Keratinocyte (primary cell): ENCODE measurements at regions not wholly inside any gene's neighbourhood (a gene's known extent, or its start where the extent isn't known, plus 50 kb on each side); places are given as distances from the start of the nearest gene placed in this dataset.

Experiments
- DNase-seq: peaks from one replicate; pipeline ENCODE4 v3.0.0-alpha.2; 2011; ENCODE audit warnings: low read depth, missing footprints, low spot score
- FAIRE-seq: peaks from 2 replicates; lab custom pipeline; 2011; peaks lifted over from hg19 to GRCh38; lab: Jason Lieb, UNC
- H2AFZ ChIP-seq: 2 replicates; pipeline ENCODE4 v1.6.0; 2012; ENCODE audit warnings: low read length, control low read depth, inconsistent platforms; ENCODE audit not compliant: control insufficient read depth
- H3K27ac ChIP-seq: 2 replicates; pipeline ENCODE4 v1.5.1; 2011; ENCODE audit warnings: low read length; ENCODE audit not compliant: control insufficient read depth, insufficient read depth
- H3K27me3 ChIP-seq: 3 replicates; pipeline ENCODE4 v1.6.0; 2011; ENCODE audit warnings: low read length; ENCODE audit not compliant: control insufficient read depth, insufficient read depth; ENCODE audit errors: extremely low read depth
- H3K36me3 ChIP-seq, 2 experiments: 2 replicates in 1 of 2; 3 replicates in 1 of 2; pipeline ENCODE4 v1.5.1; 2011; ENCODE audit warnings: low read length in 2 of 2, mild to moderate bottlenecking in 1 of 2; ENCODE audit not compliant: control insufficient read depth in 2 of 2, insufficient read depth in 2 of 2; ENCODE audit errors: extremely low read depth in 1 of 2
- H3K4me1 ChIP-seq: 3 replicates; pipeline ENCODE4 v1.5.1; 2011; ENCODE audit warnings: low read length; ENCODE audit not compliant: control insufficient read depth, insufficient read depth; ENCODE audit errors: extremely low read depth
- H3K4me2 ChIP-seq: 3 replicates; pipeline ENCODE4 v1.6.0; 2011; ENCODE audit warnings: low read depth, low read length; ENCODE audit not compliant: control insufficient read depth, insufficient read depth; ENCODE audit errors: extremely low read depth
- H3K4me3 ChIP-seq, 3 experiments: fragments of 200-600 bp in 1 of 3; sonication (generic) in 1 of 3; 2 replicates in 2 of 3; 3 replicates in 1 of 3; pipeline ENCODE4 v1.5.1; 2011 to 2016; ENCODE audit warnings: low read length in 3 of 3, mild to moderate bottlenecking in 3 of 3, control low read depth in 2 of 3, inconsistent platforms in 1 of 3, low read depth in 1 of 3, mixed read lengths in 1 of 3, mixed run types in 1 of 3, moderate library complexity in 1 of 3; ENCODE audit not compliant: control insufficient read depth in 2 of 3, insufficient read depth in 2 of 3; ENCODE audit errors: extremely low read depth in 1 of 3
- H3K79me2 ChIP-seq: 2 replicates; pipeline ENCODE4 v1.6.0; 2012; ENCODE audit warnings: low read length; ENCODE audit not compliant: control insufficient read depth, insufficient read depth
- H3K9ac ChIP-seq: 3 replicates; pipeline ENCODE4 v1.6.0; 2011; ENCODE audit warnings: low read length; ENCODE audit not compliant: control insufficient read depth, insufficient read depth; ENCODE audit errors: extremely low read depth
- H3K9me1 ChIP-seq: 3 replicates; pipeline ENCODE4 v1.6.0; 2011; ENCODE audit warnings: low read length; ENCODE audit not compliant: control insufficient read depth, insufficient read depth; ENCODE audit errors: extremely low read depth
- H3K9me3 ChIP-seq: 2 replicates; pipeline ENCODE4 v1.5.1; 2012; ENCODE audit warnings: low read depth, low read length; ENCODE audit not compliant: control insufficient read depth
- H4K20me1 ChIP-seq: 3 replicates; pipeline ENCODE4 v1.6.0; 2011; ENCODE audit warnings: low read length; ENCODE audit not compliant: control insufficient read depth, insufficient read depth; ENCODE audit errors: extremely low read depth
- EZH2 ChIP-seq: IDR thresholded peaks from one replicate; pipeline ENCODE4 v1.6.1; 2012; ENCODE audit warnings: inconsistent platforms, mild to moderate bottlenecking, low read length, moderate library complexity
- dilution Hi-C: fragments of 300-500 bp; cut with MboI; formaldehyde crosslinking; loops from one replicate; pipeline ENCODE4 v1.7.0; 2020; ENCODE audit warnings: low sequenced_read_pairs; ENCODE audit not compliant: extremely low pct_ligation_motif_present
- TF ChIP-seq, protein P1 (sequence below), 3 experiments: IDR thresholded peaks in 1 of 3; conservative IDR thresholded peaks in 1 of 3; optimal IDR thresholded peaks in 1 of 3; 2 replicates in 2 of 3; 3 replicates in 1 of 3; pipeline versions ENCODE3 to v1.5.1; 2011; ENCODE audit warnings: low read length in 3 of 3, mild to moderate bottlenecking in 3 of 3, moderate library complexity in 2 of 3, control low read depth in 1 of 3, inconsistent platforms in 1 of 3; ENCODE audit not compliant: insufficient read depth in 2 of 3; ENCODE audit errors: extremely low read depth in 1 of 3

DNA sequence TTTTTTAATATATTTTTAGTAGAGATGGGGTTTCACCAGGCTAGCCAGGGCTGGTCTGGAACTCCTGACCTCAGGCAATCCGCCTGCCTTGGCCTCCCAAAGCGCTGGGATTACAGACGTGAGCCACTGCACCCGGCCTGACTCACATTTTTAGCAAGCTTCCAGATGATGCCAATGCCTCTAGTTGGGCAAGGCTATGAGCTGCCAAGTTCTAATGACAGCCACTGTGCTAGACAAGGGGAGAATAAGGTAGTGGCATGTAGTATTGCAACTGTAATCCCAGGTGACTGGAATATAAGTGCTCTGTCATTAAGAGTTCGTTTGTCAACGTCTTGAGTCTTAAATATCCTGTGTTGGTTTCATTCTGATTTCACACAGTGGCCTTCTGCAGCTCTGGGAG, 96.7 kb downstream of the SLIT2 start:
- Histone ChIP-seq H3K79me2 (no peaks in the 10 kb centered on the region), H3K27ac (no peak overlapping the region), H4K20me1 (no peaks in the 10 kb centered on the region), H3K27me3 (no peaks in the 10 kb centered on the region), H3K4me1 (no peaks in the 10 kb centered on the region), H3K9me3 (no peaks in the 10 kb centered on the region), H3K9me1 (no peaks in the 10 kb centered on the region), H3K4me3 (no peak overlapping the region), H3K36me3 (no peaks in the 10 kb centered on the region), H3K4me2 (no peak overlapping the region), H3K9ac (no peak overlapping the region), H2AFZ (no peak overlapping the region)
- FAIRE-seq (no peak), DNase-seq (no peak)
- TF ChIP-seq EZH2, result no peak
- TF ChIP-seq, protein P1, sequence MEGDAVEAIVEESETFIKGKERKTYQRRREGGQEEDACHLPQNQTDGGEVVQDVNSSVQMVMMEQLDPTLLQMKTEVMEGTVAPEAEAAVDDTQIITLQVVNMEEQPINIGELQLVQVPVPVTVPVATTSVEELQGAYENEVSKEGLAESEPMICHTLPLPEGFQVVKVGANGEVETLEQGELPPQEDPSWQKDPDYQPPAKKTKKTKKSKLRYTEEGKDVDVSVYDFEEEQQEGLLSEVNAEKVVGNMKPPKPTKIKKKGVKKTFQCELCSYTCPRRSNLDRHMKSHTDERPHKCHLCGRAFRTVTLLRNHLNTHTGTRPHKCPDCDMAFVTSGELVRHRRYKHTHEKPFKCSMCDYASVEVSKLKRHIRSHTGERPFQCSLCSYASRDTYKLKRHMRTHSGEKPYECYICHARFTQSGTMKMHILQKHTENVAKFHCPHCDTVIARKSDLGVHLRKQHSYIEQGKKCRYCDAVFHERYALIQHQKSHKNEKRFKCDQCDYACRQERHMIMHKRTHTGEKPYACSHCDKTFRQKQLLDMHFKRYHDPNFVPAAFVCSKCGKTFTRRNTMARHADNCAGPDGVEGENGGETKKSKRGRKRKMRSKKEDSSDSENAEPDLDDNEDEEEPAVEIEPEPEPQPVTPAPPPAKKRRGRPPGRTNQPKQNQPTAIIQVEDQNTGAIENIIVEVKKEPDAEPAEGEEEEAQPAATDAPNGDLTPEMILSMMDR (optimal IDR thresholded peaks at IDR 0.05 in 1 of 3, IDR thresholded peaks at IDR 0.05 in 1 of 3, conservative IDR thresholded peaks at IDR 0.05 in 1 of 3; ENCODE audit: extremely low read depth in 1 of 3, insufficient read depth in 2 of 3, low read length in 3 of 3), result no peak
- dilution Hi-C loops, result no loop called here

DNA sequence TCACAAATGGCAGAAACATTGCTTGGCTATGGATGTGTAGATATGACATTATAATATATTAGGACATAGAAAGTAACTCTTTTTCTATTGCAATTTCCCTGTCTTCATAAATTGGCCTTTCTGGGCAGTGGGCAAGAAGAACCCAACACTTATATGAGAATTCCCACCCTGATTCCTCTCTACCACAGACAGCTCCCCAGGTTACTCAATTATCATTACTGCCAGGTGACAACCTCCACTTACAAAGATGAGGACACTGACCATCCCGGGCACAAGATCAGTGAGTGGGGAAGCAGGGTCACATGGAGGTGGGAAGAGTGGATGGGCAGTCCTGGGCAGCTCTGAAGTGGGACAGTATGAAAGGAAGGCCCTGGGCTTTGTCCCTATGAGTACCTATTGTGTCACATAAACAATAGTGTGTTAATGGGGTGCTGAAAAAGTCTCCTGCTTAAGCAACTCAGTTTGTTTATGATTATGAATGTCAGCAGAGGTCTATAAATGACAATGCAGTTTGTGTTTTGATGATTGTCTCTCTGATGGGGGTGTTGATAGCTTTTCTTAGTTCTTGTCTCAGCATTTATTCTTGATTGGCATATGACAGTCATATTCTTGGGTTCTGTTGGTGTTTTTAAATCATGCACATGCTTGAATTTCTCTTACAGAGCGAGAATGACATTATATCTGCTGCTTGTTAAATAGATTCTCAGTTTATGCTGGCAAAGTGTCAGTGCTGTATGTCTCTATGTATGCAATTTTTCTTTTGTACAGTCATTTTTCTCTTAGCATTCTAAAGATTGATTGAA, 99.9 kb downstream of the SLIT2 start:
- no peak overlapping the region for H3K9ac ChIP-seq
- H4K20me1 ChIP-seq, result no peaks in the 10 kb centered on the region
- H2AFZ ChIP-seq, result no peak overlapping the region
- dilution Hi-C loops, result no loop called here
- no peaks in the 10 kb centered on the region for H3K4me1 ChIP-seq
- no peaks in the 10 kb centered on the region for H3K9me3 ChIP-seq
- FAIRE-seq (no peak), DNase-seq (no peak)
- no peaks in the 10 kb centered on the region for H3K9me1 ChIP-seq
- TF ChIP-seq, protein P1 (optimal IDR thresholded peaks at IDR 0.05 in 1 of 3, IDR thresholded peaks at IDR 0.05 in 1 of 3, conservative IDR thresholded peaks at IDR 0.05 in 1 of 3; ENCODE audit: extremely low read depth in 1 of 3, insufficient read depth in 2 of 3, low read length in 3 of 3), result no peak
- no peak for TF ChIP-seq EZH2
- H3K4me3 ChIP-seq, result no peak overlapping the region
- H3K27ac ChIP-seq, result no peak overlapping the region
- H3K4me2 ChIP-seq, result no peak overlapping the region
- H3K36me3 ChIP-seq, result no peaks in the 10 kb centered on the region
- no peaks in the 10 kb centered on the region for H3K27me3 ChIP-seq
- no peaks in the 10 kb centered on the region for H3K79me2 ChIP-seq
